Left forelimb (tissue), 1 donor: ENCODE measurements at regions not wholly inside any gene's neighbourhood (a gene's known extent, or its start where the extent isn't known, plus 50 kb on each side); places are given as distances from the start of the nearest gene placed in this dataset.

ENCODE experiments used
- DNase-seq: peaks from one replicate; pipeline ENCODE4 v3.0.0-alpha.2; 2018; ENCODE audit warnings: low spot score

DNA sequence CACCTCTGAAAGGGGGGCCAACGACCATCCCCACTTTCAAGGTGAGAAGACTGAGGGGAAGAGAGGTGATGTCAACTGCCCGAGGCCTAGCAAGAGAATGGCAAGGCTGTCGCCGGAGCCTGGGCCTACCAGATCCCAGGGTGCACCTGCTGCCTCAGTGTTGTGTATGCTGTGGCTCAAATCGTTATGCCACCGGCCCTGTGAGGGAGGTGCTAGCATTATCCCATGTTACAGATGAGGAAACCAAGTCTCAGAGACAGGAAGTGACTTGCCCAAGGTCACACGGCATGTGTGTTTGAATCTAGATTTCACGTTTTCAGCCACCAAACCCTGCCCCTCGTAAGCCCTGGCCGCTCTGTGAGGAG, 152.5 kb downstream of the CEBPB start:
- DNase-seq, result no peak

DNA sequence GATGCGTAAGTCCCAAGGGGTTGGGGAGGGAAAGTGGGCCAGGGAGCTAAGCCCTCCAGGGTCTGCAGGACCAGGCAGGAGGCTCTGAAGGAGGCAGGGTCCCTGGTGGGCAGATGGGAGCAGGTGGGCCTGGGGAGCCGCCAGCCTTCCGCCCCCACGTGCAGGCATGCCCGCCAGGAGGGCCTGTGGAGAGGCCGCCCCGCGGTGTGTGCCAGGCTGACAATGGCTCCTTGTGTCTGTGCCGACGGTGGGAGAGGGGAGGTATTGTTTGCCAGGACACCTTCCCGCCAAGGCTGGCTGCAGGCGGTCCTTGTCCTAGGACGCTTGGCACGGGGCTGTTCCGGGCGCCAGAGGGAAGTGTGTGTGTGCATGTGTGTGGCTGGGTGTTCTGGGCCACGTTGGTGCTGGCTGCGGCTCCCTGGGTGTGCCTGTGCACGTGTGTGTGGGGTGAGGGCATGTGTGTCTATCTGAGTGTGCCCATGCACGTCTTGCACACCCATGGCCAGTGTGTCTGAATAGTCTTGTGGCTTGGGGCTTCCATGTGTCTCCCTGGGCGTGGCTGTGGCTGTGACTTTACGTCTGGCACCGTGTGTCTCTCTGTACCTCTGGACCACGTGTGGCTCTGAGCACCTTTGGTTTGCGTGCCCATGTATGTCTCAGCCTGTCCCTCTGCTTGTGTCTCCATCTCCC, 153.0 kb downstream of the CEBPB start:
- DNase-seq, result no peak

DNA sequence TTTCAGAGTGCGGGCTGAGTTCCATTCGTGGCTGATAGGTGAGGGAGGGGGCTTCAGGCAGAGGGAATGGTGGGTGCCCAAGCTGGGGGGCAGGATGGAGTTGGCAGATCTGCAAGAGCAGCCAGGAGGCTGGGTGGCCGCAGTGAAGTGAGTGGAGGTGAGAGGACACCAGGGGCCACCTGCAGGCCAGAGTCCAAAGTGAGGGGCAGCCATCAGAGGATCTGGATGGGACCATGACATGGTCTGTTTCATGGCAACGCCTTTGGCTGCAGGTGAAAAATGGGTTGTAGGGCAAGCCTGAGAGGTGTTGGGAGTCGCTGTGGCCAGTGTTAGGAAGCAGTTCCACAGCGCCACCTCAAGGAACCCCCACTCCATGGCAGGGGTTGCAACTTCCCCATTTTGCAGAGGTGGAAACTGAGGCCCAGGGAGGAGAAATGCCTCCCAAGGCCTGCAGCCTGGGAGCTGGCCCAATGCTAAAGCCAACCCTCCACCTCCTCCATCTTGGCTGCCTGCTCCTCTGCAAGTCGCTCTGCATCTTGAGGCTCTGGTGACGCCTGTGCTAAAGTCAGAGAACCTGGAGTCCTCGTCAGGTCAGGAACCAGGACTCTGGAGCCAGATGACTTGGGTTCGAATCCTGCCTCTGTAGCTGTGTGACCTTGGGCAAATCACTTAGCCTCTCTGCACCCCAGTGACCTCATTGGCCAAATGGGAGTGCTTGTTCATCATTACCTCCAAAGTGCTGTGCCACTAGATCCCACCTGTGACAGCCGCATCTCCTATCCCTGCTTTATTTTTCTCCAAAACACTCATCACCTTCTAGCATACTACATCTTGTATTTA, 153.8 kb downstream of the CEBPB start:
- no peak for DNase-seq

DNA sequence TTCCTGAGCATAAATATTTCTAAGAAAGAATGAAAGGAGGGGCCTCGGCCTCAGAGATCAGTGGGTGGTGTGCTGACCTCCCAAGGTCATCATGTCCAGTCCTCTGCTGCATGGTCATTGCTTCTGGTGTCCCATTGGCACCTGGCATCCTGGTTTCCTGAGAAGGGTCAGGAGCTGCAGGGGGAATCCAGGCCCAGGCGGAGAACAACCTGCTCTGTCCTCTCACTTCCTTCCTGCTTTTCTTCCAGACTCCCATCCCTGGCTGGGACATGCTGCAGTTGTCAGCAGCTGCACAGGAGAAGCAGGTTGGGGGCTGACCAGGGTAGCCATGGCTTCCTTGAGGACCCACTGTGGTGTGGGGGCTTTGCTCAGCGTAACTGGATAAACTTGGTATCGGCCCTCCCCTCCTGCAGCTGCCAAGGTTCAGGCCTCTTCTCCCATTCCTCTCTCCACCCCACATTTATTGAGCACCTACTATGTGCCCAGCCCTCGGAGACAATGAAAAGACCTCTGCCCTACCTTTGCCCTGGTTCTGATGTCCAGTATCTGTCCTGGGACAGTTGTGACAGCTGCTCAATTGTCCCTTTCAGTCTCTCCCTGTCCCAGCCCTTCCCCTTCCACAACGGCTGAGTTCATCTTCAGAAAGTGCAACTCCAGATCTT, 155.2 kb downstream of the CEBPB start:
- DNase-seq, result no peak

DNA sequence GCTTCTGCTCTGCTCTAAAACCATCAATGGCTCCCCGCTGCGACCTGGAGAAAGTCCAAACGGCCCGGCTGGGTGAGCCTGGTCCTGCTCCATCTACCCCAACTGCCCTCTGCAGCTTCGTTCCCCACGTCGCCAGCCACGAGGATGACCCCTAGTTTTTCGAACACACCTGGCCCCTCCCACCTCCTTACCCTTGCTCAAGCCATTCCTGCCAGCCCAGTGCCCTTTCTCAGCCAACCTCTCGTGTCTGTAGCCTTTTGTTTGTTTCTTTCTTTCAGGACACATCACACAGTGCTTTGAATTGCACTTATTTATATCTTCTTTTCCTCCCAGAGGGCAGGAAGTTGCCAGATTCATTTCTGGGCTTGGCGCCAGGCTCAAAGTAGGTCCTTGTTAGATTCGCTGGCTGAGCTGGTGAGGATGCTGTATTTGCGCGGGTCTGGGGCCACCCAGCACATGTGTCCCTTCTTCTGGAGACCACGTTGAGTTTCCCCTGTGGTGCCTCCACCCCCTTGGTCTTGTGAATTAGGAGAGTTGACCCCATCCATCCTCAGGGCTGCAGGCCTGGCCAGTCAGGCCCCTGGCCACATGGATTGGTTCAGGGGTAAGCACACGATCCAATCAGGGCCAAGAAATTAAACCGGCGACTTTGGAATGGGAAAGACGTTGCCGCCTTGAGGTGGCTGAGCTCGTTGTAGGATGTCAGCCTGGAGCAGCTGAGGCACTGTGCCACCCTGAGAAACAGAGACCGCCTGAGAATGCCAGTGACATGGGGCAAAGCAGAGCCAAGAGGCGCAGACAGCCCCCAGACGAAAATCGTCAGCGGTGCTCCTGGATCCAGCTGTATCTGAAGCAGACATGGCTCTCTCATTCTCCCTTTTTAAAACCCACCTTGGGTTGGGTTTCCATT, 156.0 kb downstream of the CEBPB start:
- DNase-seq, result no peak

DNA sequence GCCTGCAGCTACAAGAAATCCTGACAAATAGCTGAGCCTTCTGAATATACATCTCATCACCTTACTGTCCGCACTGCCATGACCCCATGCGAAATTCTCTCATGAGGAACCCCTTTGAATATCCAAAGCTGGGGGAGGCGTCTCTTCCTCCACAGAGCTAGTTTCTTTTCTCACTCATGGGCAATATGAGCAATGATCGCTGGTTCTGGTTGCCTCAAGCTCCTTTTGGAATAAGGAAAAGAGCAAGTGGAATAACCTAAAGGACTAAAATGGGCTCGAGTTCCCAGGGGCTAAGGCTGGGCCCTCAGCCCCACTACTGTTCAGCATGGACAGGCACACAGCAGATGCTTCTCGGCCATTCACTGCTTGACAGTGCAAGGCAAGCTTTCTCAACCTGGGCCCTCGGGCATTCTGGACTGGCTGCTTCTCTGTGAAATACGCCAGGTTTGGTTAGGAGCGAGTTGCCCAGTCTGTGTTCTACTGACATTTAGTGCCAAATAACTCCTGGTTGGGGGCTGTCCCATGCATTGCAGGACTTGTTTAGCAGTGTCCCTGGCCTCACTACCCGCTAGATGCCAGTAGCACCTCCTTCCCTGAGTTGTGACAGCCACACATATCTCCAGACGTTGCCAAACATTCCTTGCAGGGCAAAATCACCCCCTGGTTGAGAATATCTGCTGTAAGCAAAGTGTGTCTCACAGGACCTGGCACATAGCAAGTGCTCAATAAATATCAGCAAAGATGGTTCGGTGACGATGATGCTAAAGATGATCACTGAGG, 156.8 kb downstream of the CEBPB start:
- no peak for DNase-seq

DNA sequence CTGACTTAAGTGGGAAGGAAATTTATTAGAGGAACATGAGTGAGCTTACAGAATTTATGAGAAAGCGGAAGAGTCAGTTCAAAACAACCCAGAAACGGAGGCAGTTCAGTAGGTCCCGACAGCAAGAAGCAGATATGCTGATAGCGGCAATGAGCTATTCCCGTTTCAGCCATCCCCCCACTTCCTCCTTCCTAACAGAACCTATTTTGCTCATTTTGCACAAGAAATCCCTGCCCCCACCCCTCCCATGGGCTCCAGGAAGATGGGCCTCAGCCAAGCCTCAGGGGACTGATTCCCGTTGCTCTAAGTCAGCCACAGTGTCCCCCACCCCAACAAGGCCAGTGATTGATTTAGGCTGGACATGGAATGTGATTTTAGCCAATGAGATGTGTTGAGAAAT, 157.5 kb downstream of the CEBPB start:
- DNase-seq, result no peak

DNA sequence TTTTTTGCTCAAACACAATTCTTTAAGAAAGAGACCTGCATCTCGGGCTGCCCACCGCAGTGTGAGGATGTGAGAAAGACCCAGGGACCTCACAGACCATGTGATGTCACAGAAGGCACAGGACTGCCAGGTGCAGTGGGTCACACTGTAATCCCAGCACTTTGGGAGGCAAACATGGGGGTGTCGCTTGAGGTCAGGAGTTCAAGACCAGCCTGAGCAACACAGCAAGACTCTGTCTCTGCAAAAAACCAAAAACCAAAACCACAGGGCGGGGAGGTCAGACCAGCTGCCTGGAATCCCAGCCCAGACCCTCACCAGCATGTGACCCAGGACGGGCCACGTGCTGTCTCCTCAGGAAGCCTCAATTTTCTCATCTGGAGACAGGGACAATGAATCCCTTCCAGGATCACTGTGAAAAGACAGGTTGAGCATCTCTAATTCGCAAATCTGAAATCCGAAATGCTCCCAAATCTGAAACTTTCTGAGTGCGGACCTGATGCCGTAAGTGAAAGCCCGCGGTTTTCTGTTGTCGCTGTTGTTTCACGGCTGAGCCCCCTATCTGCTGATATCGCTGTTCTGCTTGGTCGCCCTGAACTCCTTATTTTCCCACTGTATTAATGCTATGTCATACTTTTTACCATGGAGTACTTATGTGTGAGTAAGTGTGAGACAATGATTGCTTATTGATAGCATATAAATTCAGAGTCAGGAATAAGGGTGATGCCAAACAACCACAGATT, 159.5 kb upstream of the PTPN1 start:
- DNase-seq, result no peak

DNA sequence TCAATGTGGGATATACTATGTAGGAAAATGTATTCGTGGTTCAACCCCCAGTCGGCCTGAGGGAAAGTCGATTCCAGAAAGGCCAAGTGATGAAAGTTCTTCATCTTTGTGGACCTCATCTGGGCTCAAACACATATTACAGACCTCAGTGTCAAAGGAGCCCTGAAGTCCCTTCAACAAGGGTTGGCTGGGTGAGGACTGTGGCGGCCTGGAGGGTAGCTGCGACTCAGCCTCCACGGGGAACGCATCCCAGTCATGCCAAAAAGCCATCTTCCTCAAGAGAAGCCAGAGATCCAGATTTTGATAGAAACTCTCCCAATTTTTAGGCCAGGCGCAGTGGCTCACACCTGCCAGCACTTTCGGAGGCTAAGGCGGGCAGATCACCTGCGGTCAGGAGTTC, 158.6 kb upstream of the PTPN1 start:
- no peak for DNase-seq

DNA sequence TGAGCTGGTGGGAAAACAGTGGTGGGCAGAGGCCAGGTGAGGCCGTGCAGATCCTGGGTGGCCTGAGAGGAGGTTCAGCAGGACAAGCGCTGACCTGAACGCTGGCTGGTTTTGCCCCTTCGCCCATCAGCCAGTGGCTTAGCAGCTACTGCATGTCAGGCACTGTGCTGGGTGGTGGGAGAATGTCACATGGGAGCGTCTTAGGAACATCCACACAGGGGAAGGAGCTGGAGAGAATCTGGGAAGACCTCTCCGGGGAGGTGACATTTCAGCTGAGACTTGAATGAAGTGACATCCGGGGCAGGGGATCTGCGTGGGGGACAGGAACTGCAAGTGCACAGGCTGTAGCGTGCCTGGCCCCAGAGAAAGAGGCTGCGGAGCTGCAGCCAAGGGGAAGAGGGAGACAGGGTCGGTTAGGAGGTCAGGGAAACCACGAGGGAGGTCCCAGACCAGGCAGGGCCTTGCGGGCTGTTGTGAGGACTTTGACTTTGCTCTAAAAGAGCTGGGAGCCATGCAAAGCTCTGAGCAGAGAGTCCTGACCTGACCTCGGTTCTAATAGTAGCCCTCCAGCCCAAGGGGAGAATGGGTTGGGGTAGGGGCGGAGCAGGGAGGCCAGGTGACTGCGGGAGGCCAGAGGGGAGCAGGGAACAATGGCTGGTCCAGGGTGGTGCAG, 156.8 kb upstream of the PTPN1 start:
- DNase-seq, result no peak

DNA sequence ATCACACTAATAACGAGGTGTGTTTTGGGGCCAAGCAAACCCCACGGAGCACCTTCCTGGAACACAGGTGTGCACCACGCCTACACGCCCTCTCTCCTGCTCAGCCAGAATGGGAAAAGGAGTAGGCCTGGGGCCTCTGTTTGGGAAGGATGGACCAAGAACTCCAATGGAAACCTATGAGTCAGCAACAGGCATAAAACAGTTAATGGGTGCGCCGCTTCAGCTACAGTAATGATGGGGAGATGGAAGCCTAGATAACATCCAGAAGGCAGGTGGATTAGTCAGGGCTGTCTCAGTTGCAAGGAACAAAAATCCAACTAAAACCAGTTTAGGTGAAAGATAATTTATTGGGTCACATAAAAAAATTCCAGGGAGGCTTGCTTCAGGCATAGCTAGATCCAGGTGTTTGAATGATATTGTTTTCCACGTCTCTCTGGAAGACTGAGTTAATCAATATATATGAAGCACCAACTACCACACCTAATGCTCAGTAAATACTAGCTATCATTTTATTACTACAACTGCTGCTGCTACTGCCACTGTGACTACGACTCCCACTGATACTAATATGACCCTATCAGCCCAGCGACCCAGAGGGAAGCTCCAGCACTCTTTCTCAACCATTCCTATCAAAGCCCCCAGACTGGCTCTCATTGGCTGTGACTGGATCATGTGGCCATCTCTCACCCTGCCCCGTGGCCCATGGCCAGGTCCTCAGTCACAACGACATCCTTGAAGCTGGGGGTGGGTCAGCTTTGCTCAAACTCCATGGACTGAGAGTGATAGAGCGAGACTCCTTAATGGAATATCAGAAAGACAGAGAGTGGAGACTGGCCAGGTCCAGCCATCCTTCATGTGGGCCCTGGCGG, 155.2 kb upstream of the PTPN1 start:
- DNase-seq, result no peak

DNA sequence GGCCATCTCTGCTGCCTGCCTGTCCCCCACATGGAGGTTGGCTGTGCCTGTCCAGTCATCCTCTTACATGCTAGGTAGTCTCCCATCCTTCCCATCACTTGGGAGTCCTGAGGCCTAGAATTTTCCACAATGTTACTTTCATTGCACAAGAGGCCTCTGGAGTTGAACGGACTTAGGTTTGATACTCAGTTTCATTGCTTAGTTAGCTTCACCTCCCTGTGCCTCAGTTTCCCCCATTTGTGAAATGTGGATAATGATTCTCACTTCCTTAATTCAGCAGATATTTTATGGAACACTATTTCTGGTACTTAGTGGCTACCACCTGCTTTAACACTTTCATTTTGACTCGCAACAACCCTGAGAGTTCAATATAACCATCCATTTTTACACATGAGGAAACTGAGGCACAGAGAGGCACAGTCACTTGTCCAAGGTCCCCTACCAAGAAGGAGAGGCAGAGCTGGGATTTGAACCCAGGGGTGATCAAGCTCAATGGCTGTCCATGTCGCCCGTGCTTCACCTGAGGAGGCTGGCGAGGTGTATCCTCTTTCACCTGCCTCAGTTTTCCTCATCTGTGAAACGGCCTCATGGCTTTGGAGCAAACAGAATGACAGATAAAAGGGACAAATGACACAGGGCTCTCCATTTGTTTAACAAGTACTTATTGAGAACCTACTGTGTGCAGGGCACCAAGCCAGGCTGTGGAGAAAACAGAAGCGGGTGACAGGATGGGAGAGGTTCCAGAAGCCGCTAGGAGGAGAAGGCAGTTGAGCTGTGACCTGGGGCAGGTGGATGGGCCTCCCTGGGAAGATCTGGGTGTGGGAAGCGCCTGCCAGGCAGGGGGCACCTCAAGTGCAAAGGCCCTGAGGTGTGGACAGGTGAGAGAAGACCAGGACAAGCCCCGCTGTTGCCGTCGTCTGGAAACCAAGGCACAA, 154.3 kb upstream of the PTPN1 start:
- no peak for DNase-seq

DNA sequence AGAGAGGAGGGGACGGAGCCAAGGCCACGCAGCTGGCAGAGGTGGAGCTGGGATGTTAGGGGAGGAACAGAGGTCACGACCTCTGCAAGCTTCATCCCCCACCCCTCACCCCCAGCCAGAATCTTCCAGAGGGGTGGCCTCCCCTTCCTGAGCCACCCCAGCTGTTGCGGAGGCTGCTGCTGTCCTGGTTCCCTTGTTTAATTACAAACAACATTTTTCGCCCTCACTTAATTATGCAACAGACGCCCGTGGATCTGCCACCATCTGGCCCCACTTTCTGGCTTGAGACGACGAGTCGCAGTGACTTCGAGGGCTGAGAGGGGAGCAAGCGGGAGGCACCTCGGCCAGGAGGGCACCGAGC, 153.7 kb upstream of the PTPN1 start:
- DNase-seq, result no peak

DNA sequence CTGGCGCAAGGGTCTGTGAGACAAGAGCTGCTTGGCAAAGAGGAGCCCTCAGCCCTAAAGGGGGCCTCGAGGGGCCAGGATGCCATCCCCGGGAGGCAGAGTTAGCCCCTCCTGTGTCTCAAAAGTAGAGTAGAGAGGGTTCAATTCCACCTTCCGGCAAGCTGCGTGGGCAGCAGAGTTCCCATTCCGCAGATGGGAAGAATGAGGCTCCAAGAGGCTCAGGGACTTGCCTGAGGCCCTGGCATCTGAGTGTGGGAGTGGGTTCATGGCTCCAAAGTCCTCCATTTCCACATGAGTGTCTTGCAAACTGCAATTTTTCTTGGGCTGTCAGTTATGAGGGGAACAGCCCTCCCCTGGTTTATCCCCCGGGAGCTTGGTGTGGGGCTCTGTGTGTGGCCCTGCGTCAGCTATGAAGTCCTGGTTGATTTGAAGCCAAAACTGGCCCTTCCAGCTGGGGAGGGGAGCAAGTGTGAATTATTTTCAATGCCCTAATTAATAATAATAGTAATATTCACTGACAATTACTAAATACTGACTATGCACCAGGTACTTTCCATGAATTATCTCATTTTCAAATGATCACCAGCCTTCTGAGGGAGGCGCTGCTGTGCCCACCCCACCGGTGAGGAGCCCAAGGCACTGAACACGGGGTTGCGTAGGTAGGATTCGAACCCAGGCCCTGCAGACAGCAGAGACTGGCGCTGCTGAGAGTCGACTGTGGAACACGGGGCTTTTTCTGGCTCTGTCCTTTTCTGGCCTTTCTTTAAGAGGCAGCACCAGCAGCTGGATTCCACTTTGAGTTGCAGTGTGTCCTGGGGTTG, 153.0 kb upstream of the PTPN1 start:
- no peak for DNase-seq

DNA sequence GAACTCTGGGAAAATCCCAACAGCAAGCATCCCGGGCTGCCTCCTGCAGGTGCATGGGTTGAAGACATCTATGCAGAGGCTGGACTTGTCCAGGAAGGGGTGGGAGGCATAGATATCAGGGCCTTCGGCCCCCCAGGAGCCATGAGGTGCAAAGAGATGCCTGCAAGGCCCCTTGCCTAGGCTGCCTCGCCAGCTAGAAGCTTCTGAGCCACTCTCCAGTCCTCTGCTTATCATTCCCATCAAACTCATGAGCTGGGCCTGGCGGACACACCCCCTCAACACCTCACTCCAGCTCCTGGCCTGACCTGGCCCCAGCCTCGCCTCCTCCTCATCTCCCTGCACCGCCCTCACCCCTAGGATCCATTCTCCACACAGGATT, 152.4 kb upstream of the PTPN1 start:
- no peak for DNase-seq

DNA sequence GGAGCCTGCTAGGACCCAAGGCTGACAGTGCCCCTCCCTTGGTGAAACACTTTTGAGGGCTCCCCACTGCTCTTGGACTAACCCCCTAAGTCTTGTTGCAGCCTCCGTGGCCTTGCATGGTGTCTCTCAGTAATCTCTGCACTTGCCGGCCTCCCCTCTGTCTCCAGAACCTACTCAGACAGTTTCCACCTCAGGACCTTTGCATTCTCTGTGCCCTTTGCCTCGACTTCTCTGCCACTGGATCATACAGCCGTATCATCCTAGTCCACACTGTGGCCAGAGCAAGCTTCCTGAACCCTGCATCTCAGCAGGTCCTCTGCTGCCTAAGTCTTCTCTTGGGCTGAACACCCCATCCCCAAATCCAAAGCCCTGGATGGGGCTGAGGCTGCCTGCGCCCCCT, 152.0 kb upstream of the PTPN1 start:
- DNase-seq, result no peak

DNA sequence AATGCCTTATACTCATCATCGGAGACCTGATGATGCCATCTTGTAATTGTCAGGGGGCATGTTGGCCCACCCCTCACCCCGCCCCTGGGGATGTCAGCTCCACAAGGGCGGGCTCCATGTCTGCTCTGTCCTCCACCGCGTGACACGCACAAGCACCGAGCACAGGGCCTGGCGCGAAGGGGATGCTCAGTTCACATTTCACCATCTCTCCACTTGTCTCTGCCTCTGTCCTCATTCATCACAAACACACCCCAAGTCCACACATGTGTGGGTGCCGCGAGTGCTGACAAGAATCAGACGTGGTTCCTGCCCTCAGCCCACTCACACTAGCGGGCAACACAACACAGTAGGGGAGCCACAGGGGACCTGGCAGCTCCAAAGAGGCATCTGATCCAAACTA, 151.2 kb upstream of the PTPN1 start:
- no peak for DNase-seq
